Spleen (tissue), 11 donors: ENCODE measurements at regions not wholly inside any gene's neighbourhood (a gene's known extent, or its start where the extent isn't known, plus 50 kb on each side); places are given as distances from the start of the nearest gene placed in this dataset.

Experiments used
- DNase-seq: peaks from one replicate; pipeline ENCODE4 v3.0.0-alpha.2; 2020
- H3K27ac ChIP-seq, 8 donors: fragments of 200-600 bp; sonication (generic) in 7 of 8; 1 replicate in 4 of 8; 2 replicates in 4 of 8; pipeline versions ENCODE4 v1.5.0 to v1.8.0; 2016 to 2021; ENCODE audit warnings: inconsistent platforms in 4 of 8, mild to moderate bottlenecking in 4 of 8, moderate library complexity in 1 of 8
- H3K27me3 ChIP-seq, 7 donors: fragments of 200-600 bp; sonication (generic) in 6 of 7; replicated peaks in 1 of 7; 1 replicate in 4 of 7; 2 replicates in 3 of 7; pipeline versions ENCODE4 v1.5.0 to v1.8.0; 2016 to 2021; ENCODE audit warnings: inconsistent platforms in 3 of 7, mild to moderate bottlenecking in 1 of 7
- H3K36me3 ChIP-seq, 6 donors: fragments of 200-600 bp; sonication (generic) in 5 of 6; 1 replicate in 4 of 6; 2 replicates in 2 of 6; pipeline versions ENCODE4 v1.5.0 to v1.8.0; 2016 to 2021; ENCODE audit warnings: inconsistent platforms in 2 of 6
- H3K4me1 ChIP-seq, 6 donors: fragments of 200-600 bp; sonication (generic) in 5 of 6; 1 replicate in 3 of 6; 2 replicates in 3 of 6; pipeline versions ENCODE4 v1.5.0 to v1.8.0; 2016 to 2021; ENCODE audit warnings: inconsistent platforms in 3 of 6
- H3K4me3 ChIP-seq, 8 donors: fragments of 200-600 bp; sonication (generic) in 7 of 8; 1 replicate in 4 of 8; 2 replicates in 4 of 8; pipeline versions ENCODE4 v1.5.0 to v1.8.0; 2016 to 2021; ENCODE audit warnings: inconsistent platforms in 4 of 8, mild to moderate bottlenecking in 4 of 8, moderate library complexity in 2 of 8
- H3K9me3 ChIP-seq, 8 donors: fragments of 200-600 bp; sonication (generic) in 7 of 8; 1 replicate in 4 of 8; 2 replicates in 4 of 8; pipeline versions ENCODE4 v1.5.0 to v1.8.0; 2016 to 2021; ENCODE audit warnings: inconsistent platforms in 4 of 8
- CTCF ChIP-seq, 11 experiments: fragments of 200-600 bp in 7 of 11; fragments of 450-650 bp in 4 of 11; sonication (generic) in 4 of 11; IDR thresholded peaks in 8 of 11; conservative IDR thresholded peaks in 3 of 11; 1 replicate in 7 of 11; 2 replicates in 4 of 11; pipeline versions ENCODE4 v1.4.0 to v1.8.0; 2016 to 2021; ENCODE audit warnings: antibody characterized with exemption in 11 of 11, inconsistent platforms in 4 of 11, mild to moderate bottlenecking in 1 of 11
- POLR2A ChIP-seq, 3 donors: fragments of 450-650 bp; IDR thresholded peaks; one replicate each; pipeline ENCODE4 v1.5.1; 2017; ENCODE audit warnings: antibody characterized with exemption in 3 of 3, mild to moderate bottlenecking in 1 of 3
- POLR2AphosphoS5 ChIP-seq, 3 donors: sonication (generic); formaldehyde crosslinking; IDR thresholded peaks; one replicate each; pipeline ENCODE4 v1.5.1; 2017; ENCODE audit warnings: antibody characterized with exemption in 3 of 3
- WGBS, 5 donors: extraction: QIAGEN DNeasy Blood & Tissue Kit in 3 of 5; methylation state at CpG; one replicate each; pipeline versions ENCODE4 v1.1.5 to v1.1.7; 2013 to 2018; 5-methylcytosine and 5-hydroxymethylcytosine counted together
- intact Hi-C: fragments of 100-400 bp; cut with DNase I; formaldehyde crosslinking; loops from one replicate; pipeline ENCODE4 v1.15.0; 2023; ENCODE audit warnings: low total_unique reads
- donor health status: healthy with polysubstance abuse.
- donor health status: DM: no; HTN: no; CAD: no; lungs with moderate emphysema.
- donor health status: DM: no; HTN: no; CAD: no.
- donor health status: Bipolar disorder and iron deficiency.
- donor health status: healthy.
- donor health status: DM: no; HTN: no; CAD: no.
- donor health status: DM: yes; HTN: yes; CAD: no.

GRCh38 chr5:173667702-173668101, 51.3 kb upstream of the BOD1 start:
- no peak overlapping the region for H3K27ac ChIP-seq
- H3K36me3 ChIP-seq = no peaks in the 10 kb centered on the region
- intact Hi-C loops = no loop called here
- H3K9me3 ChIP-seq = peaks cover 0 to 8% (median 5%) of the 10 kb centered on the region in 8 donors
- no peak for TF ChIP-seq POLR2AphosphoS5 (IDR thresholded peaks at IDR 0.05)
- no peak for TF ChIP-seq POLR2A (IDR thresholded peaks at IDR 0.05)
- TF ChIP-seq CTCF (IDR thresholded peaks at IDR 0.05 in 8 of 11, conservative IDR thresholded peaks at IDR 0.05 in 3 of 11) = no peak
- 88 to 95% (median 88%) methylated on average over 6 to 7 of the region's 7 CpGs for WGBS, 5 donors
- H3K4me1 ChIP-seq = peaks cover 3 to 47% (median 18%) of the 10 kb centered on the region in 6 donors
- no peaks in the 10 kb centered on the region for H3K27me3 ChIP-seq
- DNase-seq = no peak
- no peak overlapping the region for H3K4me3 ChIP-seq

GRCh38 chr5:173668245-173668800, 51.9 kb upstream of the BOD1 start:
- no peaks in the 10 kb centered on the region for H3K27me3 ChIP-seq
- no peak overlapping the region for H3K4me3 ChIP-seq
- H3K9me3 ChIP-seq = peaks cover 0 to 8% (median 5%) of the 10 kb centered on the region in 8 donors
- WGBS, 5 donors = 90 to 95% (median 92%) methylated on average over 2 of the region's 2 CpGs
- TF ChIP-seq POLR2AphosphoS5 (IDR thresholded peaks at IDR 0.05) (no peak), CTCF (IDR thresholded peaks at IDR 0.05 in 8 of 11, conservative IDR thresholded peaks at IDR 0.05 in 3 of 11) (no peak), POLR2A (IDR thresholded peaks at IDR 0.05) (no peak)
- peaks cover 3 to 53% (median 19%) of the 10 kb centered on the region in 6 donors for H3K4me1 ChIP-seq
- no peaks in the 10 kb centered on the region for H3K36me3 ChIP-seq
- H3K27ac ChIP-seq = no peak overlapping the region
- DNase-seq = no peak
- intact Hi-C loops = no loop called here

GRCh38 chr5:173668910-173669309, 52.5 kb upstream of the BOD1 start:
- H3K4me1 ChIP-seq = peaks cover 3 to 54% (median 18%) of the 10 kb centered on the region in 6 donors
- H3K36me3 ChIP-seq = no peaks in the 10 kb centered on the region
- no peaks in the 10 kb centered on the region for H3K27me3 ChIP-seq
- H3K4me3 ChIP-seq = no peak overlapping the region
- 88 to 98% (median 93%) methylated on average over 5 of the region's 5 CpGs for WGBS, 5 donors
- TF ChIP-seq CTCF (IDR thresholded peaks at IDR 0.05 in 8 of 11, conservative IDR thresholded peaks at IDR 0.05 in 3 of 11) = no peak
- no peak for TF ChIP-seq POLR2AphosphoS5 (IDR thresholded peaks at IDR 0.05)
- no peak for TF ChIP-seq POLR2A (IDR thresholded peaks at IDR 0.05)
- no peak for DNase-seq
- peaks cover 0 to 8% (median 5%) of the 10 kb centered on the region in 8 donors for H3K9me3 ChIP-seq
- no peak overlapping the region for H3K27ac ChIP-seq
- intact Hi-C loops = no loop called here

GRCh38 chr5:173669483-173669882, 53.0 kb upstream of the BOD1 start:
- WGBS, 5 donors = 57 to 77% (median 62%) methylated on average over 3 of the region's 3 CpGs
- Histone ChIP-seq H3K4me1 (peaks cover 0 to 52% (median 15%) of the 10 kb centered on the region in 6 donors), H3K9me3 (peaks cover 0 to 8% (median 6%) of the 10 kb centered on the region in 8 donors), H3K36me3 (no peaks in the 10 kb centered on the region), H3K27ac (no peak overlapping the region), H3K27me3 (no peaks in the 10 kb centered on the region), H3K4me3 (no peak overlapping the region)
- DNase-seq = no peak
- intact Hi-C loops = no loop called here
- TF ChIP-seq POLR2AphosphoS5 (IDR thresholded peaks at IDR 0.05) (no peak), POLR2A (IDR thresholded peaks at IDR 0.05) (no peak), CTCF (IDR thresholded peaks at IDR 0.05 in 8 of 11, conservative IDR thresholded peaks at IDR 0.05 in 3 of 11) (no peak)
